Aorta (tissue), 5 donors: ENCODE measurements at regions not wholly inside any gene's neighbourhood (a gene's known extent, or its start where the extent isn't known, plus 50 kb on each side); places are given as distances from the start of the nearest gene placed in this dataset.

Source experiments
- ATAC-seq: fragments of 200-7000 bp; cut with Tn5 transposase; one replicate; pipeline ENCODE4 v1.9.1; 2022; ENCODE audit warnings: moderate library complexity; ENCODE audit not compliant: low FRiP score
- DNase-seq, 2 donors: peaks; one replicate each; pipeline ENCODE4 v3.0.0-alpha.2; 2020
- H3K27ac ChIP-seq, 2 donors: one replicate each; pipeline ENCODE4 v1.5.1; 2013; ENCODE audit warnings: low read length in 2 of 2, mild to moderate bottlenecking in 2 of 2, moderate library complexity in 2 of 2, control low read depth in 1 of 2, inconsistent platforms in 1 of 2, low read depth in 1 of 2
- H3K27me3 ChIP-seq, 2 donors: one replicate each; pipeline ENCODE4 v1.6.1; 2013; ENCODE audit warnings: control low read depth in 1 of 2, low read length in 1 of 2, mild to moderate bottlenecking in 1 of 2, moderate library complexity in 1 of 2; ENCODE audit not compliant: insufficient read depth in 2 of 2, control insufficient read depth in 1 of 2
- H3K36me3 ChIP-seq, 2 donors: one replicate each; pipeline ENCODE4 v1.6.1; 2013; ENCODE audit warnings: control low read depth in 1 of 2, low read length in 1 of 2, mild to moderate bottlenecking in 1 of 2; ENCODE audit not compliant: insufficient read depth in 2 of 2, control insufficient read depth in 1 of 2
- H3K4me1 ChIP-seq, 2 donors: one replicate each; pipeline ENCODE4 v1.6.1; 2013; ENCODE audit warnings: low read length in 2 of 2, control low read depth in 1 of 2, mild to moderate bottlenecking in 1 of 2, moderate library complexity in 1 of 2; ENCODE audit not compliant: insufficient read depth in 2 of 2, control insufficient read depth in 1 of 2
- H3K4me3 ChIP-seq, 2 donors: one replicate each; pipeline ENCODE4 v1.5.1; 2013; ENCODE audit warnings: low read length in 2 of 2, control low read depth in 1 of 2, mild to moderate bottlenecking in 1 of 2
- H3K9me3 ChIP-seq: one replicate; pipeline ENCODE4 v1.6.1; 2013; ENCODE audit warnings: mild to moderate bottlenecking, low read length; ENCODE audit not compliant: control insufficient read depth
- WGBS, 2 donors: extraction: QIAGEN DNeasy Blood & Tissue Kit; methylation state at CpG; one replicate each; pipeline ENCODE4 v1.1.7; 2013; 5-methylcytosine and 5-hydroxymethylcytosine counted together
- intact Hi-C, 2 donors: fragments of 100-400 bp; cut with DNase I; formaldehyde crosslinking; loops; one replicate each; pipeline versions ENCODE4 v1.14.2 to v1.15.0; 2022
- donor health status: healthy with polysubstance abuse.
- donor health status: Bipolar disorder and iron deficiency.
- donor health status: DM: no; HTN: no; CAD: no.
- donor health status: DM: no; HTN: no; CAD: no.
- donor health status: DM: yes; HTN: yes; CAD: no.

GRCh38 chr10:105409370-105409769 lies 768.3 kb downstream of the SORCS3 start:
- H3K36me3 ChIP-seq, result no peaks in the 10 kb centered on the region
- 54 to 56% methylated on average over 1 of the region's 1 CpG for WGBS, 2 donors
- intact Hi-C loops, result no loop called here

GRCh38 chr10:105406488-105406887 lies 765.4 kb downstream of the SORCS3 start:
- Histone ChIP-seq H3K27ac (no peak overlapping the region), H3K27me3 (no peaks in the 10 kb centered on the region), H3K4me1 (no peaks in the 10 kb centered on the region), H3K4me3 (no peak overlapping the region), H3K9me3 (peaks cover 1% of the 10 kb centered on the region), H3K36me3 (no peaks in the 10 kb centered on the region)
- intact Hi-C loops, result no loop called here
- 69 to 77% methylated on average over 2 of the region's 2 CpGs for WGBS, 2 donors
- no peak for ATAC-seq
- no peak for DNase-seq

More at GRCh38 chr10:105409370-105409769, 768.3 kb downstream of the SORCS3 start:
- DNase-seq (no peak), ATAC-seq (no peak)
- Histone ChIP-seq H3K27me3 (no peaks in the 10 kb centered on the region), H3K4me1 (no peaks in the 10 kb centered on the region), H3K4me3 (no peak overlapping the region), H3K9me3 (peaks cover 1% of the 10 kb centered on the region), H3K27ac (no peak overlapping the region)

- ATAC-seq, result no peak
- H3K4me3 ChIP-seq, result no peak overlapping the region
Measured at GRCh38 chr10:105398202-105398601, 757.1 kb downstream of the SORCS3 start.

GRCh38 chr10:105391670-105392351 lies 750.7 kb downstream of the SORCS3 start:
- H3K4me3 ChIP-seq, result no peak overlapping the region
- DNase-seq, result no peak
- WGBS, 2 donors, result 80 to 84% methylated on average over 12 of the region's 12 CpGs
- H3K9me3 ChIP-seq, result no peaks in the 10 kb centered on the region
- H3K4me1 ChIP-seq, result no peaks in the 10 kb centered on the region
- intact Hi-C loops, result no loop called here
- no peaks in the 10 kb centered on the region for H3K27me3 ChIP-seq
- ATAC-seq, result no peak
- no peaks in the 10 kb centered on the region for H3K36me3 ChIP-seq
- no peak overlapping the region for H3K27ac ChIP-seq

More at GRCh38 chr10:105398202-105398601, 757.1 kb downstream of the SORCS3 start:
- DNase-seq, result no peak
- Histone ChIP-seq H3K9me3 (no peaks in the 10 kb centered on the region), H3K36me3 (no peaks in the 10 kb centered on the region), H3K4me1 (no peaks in the 10 kb centered on the region), H3K27me3 (no peaks in the 10 kb centered on the region), H3K27ac (no peak overlapping the region)
- 21 to 23% methylated on average over 4 of the region's 4 CpGs for WGBS, 2 donors
- intact Hi-C loops, result no loop called here

GRCh38 chr10:105387971-105388370 lies 746.9 kb downstream of the SORCS3 start:
- Histone ChIP-seq H3K27me3 (no peaks in the 10 kb centered on the region), H3K4me3 (no peak overlapping the region), H3K4me1 (no peaks in the 10 kb centered on the region), H3K9me3 (peaks cover 1% of the 10 kb centered on the region), H3K36me3 (no peaks in the 10 kb centered on the region), H3K27ac (no peak overlapping the region)
- DNase-seq (no peak), ATAC-seq (no peak)
- WGBS, 2 donors, result 83 to 87% methylated on average over 3 of the region's 3 CpGs
- intact Hi-C loops, result no loop called here

- Histone ChIP-seq H3K36me3 (no peaks in the 10 kb centered on the region), H3K27me3 (no peaks in the 10 kb centered on the region), H3K4me1 (no peaks in the 10 kb centered on the region), H3K27ac (no peak overlapping the region), H3K9me3 (peaks cover 1% of the 10 kb centered on the region), H3K4me3 (no peak overlapping the region)
- no peak for ATAC-seq
- intact Hi-C loops, result no loop called here
- DNase-seq, result no peak
Measured at GRCh38 chr10:105383978-105384377, 742.9 kb downstream of the SORCS3 start.

GRCh38 chr10:105370692-105371091 lies 729.6 kb downstream of the SORCS3 start:
- intact Hi-C loops, result no loop called here
- 80 to 85% methylated on average over 5 of the region's 5 CpGs for WGBS, 2 donors
- Histone ChIP-seq H3K9me3 (no peaks in the 10 kb centered on the region), H3K27me3 (no peaks in the 10 kb centered on the region), H3K36me3 (no peaks in the 10 kb centered on the region), H3K4me1 (no peaks in the 10 kb centered on the region), H3K4me3 (no peak overlapping the region), H3K27ac (no peak overlapping the region)
- ATAC-seq (no peak), DNase-seq (no peak)

- H3K4me3 ChIP-seq, result no peak overlapping the region
- no peak overlapping the region for H3K27ac ChIP-seq
- WGBS, 2 donors, result 53 to 59% methylated on average over 3 of the region's 3 CpGs
- H3K27me3 ChIP-seq, result no peaks in the 10 kb centered on the region
- ATAC-seq (no peak), DNase-seq (no peak)
- H3K4me1 ChIP-seq, result no peaks in the 10 kb centered on the region
- no peaks in the 10 kb centered on the region for H3K36me3 ChIP-seq
- intact Hi-C loops, result no loop called here
- H3K9me3 ChIP-seq, result no peaks in the 10 kb centered on the region
Measured at GRCh38 chr10:105359708-105360107, 718.6 kb downstream of the SORCS3 start.

- DNase-seq (no peak), ATAC-seq (no peak)
- intact Hi-C loops, result no loop called here
- no peak overlapping the region for H3K27ac ChIP-seq
- no peak overlapping the region for H3K4me3 ChIP-seq
- no peaks in the 10 kb centered on the region for H3K36me3 ChIP-seq
- no peaks in the 10 kb centered on the region for H3K27me3 ChIP-seq
- H3K4me1 ChIP-seq, result no peaks in the 10 kb centered on the region
- 71 to 87% methylated on average over 2 of the region's 2 CpGs for WGBS, 2 donors
- no peaks in the 10 kb centered on the region for H3K9me3 ChIP-seq
Measured at GRCh38 chr10:105358911-105359310, 717.8 kb downstream of the SORCS3 start.
